ENCODE measurements at regions not wholly inside any gene's neighbourhood (a gene's known extent, or its start where the extent isn't known, plus 50 kb on each side); places are given as distances from the start of the nearest gene placed in this dataset.

DNA sequence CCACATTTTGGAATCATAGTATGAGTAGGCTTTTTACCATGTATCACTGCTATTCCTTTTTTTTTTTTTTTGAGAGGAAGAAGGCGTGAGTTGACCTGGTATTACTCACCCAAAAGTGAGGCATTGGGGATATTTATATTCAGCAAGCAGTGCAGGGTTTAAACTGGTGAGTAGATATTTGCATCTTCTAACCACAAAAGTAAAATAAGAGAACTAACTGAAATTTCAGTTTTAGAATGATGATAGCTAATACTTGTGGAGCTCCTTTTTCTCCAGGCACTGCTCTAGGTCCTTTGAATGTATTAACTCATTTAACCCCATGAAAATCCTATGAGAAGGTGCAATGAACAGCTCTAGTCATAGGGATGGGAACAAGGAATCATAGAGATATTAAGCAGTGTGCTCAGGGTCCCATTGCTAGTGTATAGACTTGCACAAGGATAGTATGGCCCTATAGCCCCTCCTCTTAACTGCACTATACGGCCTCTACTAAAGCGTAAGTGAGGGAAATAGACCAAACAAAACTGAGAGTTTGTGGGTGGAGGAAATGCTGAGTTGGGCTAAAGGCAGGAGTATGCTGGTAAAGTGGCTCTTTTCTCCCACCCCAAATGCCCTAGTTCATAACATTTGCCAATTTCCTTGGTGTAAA is 104.3 kb upstream of the MAX start:
- no peaks in the 10 kb centered on the region for H3K36me3 ChIP-seq
- H3K27ac ChIP-seq, result no peak overlapping the region
- H3K4me3 ChIP-seq (ENCODE audit: low read depth, low read length), result no peak overlapping the region
- peaks cover 3% of the 10 kb centered on the region for H3K9me3 ChIP-seq (ENCODE audit: severe bottlenecking)
- DNase-seq, result no peak
- H3K27me3 ChIP-seq (ENCODE audit: insufficient read depth, low read depth, severe bottlenecking), result no peaks in the 10 kb centered on the region
- TF ChIP-seq, protein P1, sequence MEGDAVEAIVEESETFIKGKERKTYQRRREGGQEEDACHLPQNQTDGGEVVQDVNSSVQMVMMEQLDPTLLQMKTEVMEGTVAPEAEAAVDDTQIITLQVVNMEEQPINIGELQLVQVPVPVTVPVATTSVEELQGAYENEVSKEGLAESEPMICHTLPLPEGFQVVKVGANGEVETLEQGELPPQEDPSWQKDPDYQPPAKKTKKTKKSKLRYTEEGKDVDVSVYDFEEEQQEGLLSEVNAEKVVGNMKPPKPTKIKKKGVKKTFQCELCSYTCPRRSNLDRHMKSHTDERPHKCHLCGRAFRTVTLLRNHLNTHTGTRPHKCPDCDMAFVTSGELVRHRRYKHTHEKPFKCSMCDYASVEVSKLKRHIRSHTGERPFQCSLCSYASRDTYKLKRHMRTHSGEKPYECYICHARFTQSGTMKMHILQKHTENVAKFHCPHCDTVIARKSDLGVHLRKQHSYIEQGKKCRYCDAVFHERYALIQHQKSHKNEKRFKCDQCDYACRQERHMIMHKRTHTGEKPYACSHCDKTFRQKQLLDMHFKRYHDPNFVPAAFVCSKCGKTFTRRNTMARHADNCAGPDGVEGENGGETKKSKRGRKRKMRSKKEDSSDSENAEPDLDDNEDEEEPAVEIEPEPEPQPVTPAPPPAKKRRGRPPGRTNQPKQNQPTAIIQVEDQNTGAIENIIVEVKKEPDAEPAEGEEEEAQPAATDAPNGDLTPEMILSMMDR (IDR thresholded peaks at IDR 0.05; ENCODE audit: low read depth, low read length), result no peak

DNA sequence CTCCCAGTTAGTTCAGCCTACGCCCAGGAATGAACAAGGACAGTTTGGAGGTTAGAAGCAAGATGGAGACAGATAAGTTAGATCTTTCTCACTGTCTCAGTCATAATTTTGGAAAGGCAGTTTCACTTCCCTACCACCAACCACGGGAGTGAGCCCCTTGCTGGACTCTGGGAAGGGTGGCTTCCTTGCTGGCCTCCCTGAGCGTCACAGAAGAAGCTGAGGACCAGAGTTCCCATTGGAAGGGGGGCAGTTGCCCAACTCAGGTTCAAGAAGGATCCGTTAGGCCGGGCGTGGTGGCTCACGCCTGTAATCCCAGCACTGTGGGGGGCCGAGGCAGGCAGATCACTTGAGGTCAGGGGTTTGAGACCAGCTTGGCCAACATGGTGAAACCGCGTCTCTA is 106.2 kb upstream of the MAX start:
- TF ChIP-seq, protein P1 (IDR thresholded peaks at IDR 0.05; ENCODE audit: low read depth, low read length), result no peak
- Histone ChIP-seq H3K4me3 (ENCODE audit: low read depth, low read length) (no peak overlapping the region), H3K9me3 (ENCODE audit: severe bottlenecking) (no peaks in the 10 kb centered on the region), H3K36me3 (no peaks in the 10 kb centered on the region), H3K27ac (no peak overlapping the region), H3K27me3 (ENCODE audit: insufficient read depth, low read depth, severe bottlenecking) (no peaks in the 10 kb centered on the region)
- DNase-seq, result no peak

DNA sequence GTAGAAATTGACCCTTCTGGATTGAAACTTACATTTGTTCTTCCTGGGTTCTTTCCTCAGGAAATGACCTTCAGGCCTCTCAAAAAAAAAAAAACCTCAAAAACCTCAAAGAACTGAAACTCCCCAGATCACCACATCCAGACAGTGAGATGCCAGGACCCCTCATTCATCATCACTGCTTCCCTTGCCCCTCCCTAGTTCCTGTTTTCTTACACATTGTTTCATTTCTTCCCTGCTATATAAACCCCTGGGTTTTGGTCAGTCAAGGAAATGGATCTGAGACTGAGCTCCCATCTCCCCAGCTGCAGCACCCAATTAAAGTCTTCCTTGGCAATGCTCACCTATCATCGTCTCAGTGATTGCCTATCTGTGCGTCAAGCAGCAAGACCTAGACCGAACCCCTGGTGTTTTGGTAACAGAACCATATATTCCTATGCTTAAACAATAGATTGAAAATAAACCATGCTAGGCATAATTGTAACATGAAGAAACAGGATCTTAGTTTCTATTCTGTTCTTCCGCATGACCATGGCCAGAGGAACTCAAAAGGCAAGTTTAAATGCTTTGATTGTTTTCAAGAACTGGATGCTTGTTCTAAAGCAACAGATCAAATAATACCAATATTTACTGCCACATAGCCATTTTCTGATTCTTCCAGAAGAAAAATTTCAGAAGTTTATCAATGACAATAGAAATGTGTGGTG is 108.0 kb upstream of the MAX start:
- Histone ChIP-seq H3K27ac (no peak overlapping the region), H3K27me3 (ENCODE audit: insufficient read depth, low read depth, severe bottlenecking) (no peaks in the 10 kb centered on the region), H3K4me3 (ENCODE audit: low read depth, low read length) (no peak overlapping the region), H3K9me3 (ENCODE audit: severe bottlenecking) (no peaks in the 10 kb centered on the region), H3K36me3 (no peaks in the 10 kb centered on the region)
- TF ChIP-seq, protein P1 (IDR thresholded peaks at IDR 0.05; ENCODE audit: low read depth, low read length), result no peak
- no peak for DNase-seq

DNA sequence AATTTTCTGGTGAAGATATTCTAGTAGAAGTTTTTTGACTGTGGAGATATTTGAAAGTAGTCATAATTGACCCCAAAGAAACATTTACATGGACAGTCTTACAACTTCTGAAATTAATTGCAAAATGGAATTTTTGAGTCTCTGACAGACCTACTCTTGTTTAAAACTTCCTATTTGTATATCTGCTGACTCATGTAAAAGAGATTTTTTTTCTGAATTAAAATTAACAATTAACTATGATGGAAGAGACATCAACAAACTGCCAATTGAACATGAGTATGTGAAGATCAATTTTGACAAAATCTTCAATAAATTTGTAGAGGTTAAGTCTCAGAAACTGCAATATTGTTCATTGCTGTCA is 108.5 kb upstream of the MAX start:
- Histone ChIP-seq H3K4me3 (ENCODE audit: low read depth, low read length) (no peak overlapping the region), H3K36me3 (no peaks in the 10 kb centered on the region), H3K27me3 (ENCODE audit: insufficient read depth, low read depth, severe bottlenecking) (no peaks in the 10 kb centered on the region), H3K9me3 (ENCODE audit: severe bottlenecking) (no peaks in the 10 kb centered on the region), H3K27ac (no peak overlapping the region)
- DNase-seq, result no peak
- TF ChIP-seq, protein P1 (IDR thresholded peaks at IDR 0.05; ENCODE audit: low read depth, low read length), result no peak

DNA sequence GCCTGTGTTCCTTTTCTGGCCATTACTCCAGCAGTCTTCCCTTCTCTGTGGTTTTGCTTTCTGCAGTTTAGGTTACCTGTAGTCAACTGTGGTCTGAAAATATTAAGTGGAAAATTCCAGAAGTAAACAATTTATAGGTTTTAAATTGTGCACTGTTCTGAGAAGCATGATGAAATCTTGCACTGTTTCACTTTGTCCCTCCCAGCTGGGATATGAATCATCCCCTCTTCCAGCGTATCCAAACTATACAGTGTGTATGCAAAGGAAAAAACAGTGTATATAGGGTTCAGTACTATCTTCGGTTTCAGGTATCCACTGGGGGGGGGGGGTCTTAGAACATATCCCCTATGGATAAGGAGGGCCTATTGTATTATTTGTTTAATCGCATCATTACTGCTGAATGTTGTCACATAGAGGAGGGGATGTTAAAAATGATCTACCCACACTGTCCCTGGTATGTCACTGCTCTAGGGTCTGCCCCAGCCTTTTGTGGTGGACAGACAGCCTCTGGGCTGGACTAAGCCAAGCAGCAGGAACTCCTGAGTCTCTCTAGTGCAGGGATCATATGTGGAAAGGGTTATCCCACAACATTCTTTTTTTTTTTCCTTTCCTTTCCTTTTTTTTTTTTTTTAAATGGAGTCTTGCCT is 109.1 kb upstream of the MAX start:
- no peak overlapping the region for H3K27ac ChIP-seq
- TF ChIP-seq, protein P1 (IDR thresholded peaks at IDR 0.05; ENCODE audit: low read depth, low read length), result no peak
- no peak for DNase-seq
- H3K27me3 ChIP-seq (ENCODE audit: insufficient read depth, low read depth, severe bottlenecking), result no peaks in the 10 kb centered on the region
- H3K36me3 ChIP-seq, result no peaks in the 10 kb centered on the region
- no peak overlapping the region for H3K4me3 ChIP-seq (ENCODE audit: low read depth, low read length)
- H3K9me3 ChIP-seq (ENCODE audit: severe bottlenecking), result no peaks in the 10 kb centered on the region

Data from WERI-Rb-1 (cell line).